ENCODE measurements at regions not wholly inside any gene's neighbourhood (a gene's known extent, or its start where the extent isn't known, plus 50 kb on each side); places are given as distances from the start of the nearest gene placed in this dataset.
A peak's percentile ranks its signal among the peaks of the same experiment; 100 is the strongest.
"Not testable (repeated sequence)": the region's sequence is repeated elsewhere in the genome, so short reads cannot be mapped to it uniquely, and the experiment has no call there.

GRCh38 chr1:143424491-143425032 lies 547.2 kb downstream of the FAM72C start:
- intact Hi-C loops (cut with DNase I) = not testable (repeated sequence)
- DNase-seq = peak in 4 of 10 donors; percentile 1 to 81 (median 29)

DNA sequence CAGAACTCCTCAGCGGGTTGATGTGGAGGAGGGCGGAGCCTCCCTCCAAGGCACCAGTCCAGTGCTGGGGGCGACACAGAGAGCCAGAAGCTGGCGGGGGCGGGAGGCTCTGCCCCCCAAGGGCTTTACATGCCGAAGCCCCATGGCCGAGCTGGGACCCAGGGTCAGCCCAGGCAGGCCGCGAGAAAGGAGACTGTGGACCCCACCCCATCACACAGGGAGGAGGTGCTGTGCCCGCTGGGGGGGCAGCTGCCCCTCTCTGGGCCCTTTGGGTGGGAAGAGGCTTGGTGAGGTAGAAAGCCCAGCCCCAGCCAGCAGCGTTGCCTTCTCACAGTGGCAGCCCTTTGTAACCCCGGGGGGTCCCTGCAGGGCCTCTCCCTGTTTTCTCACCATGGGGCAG lies 548.0 kb downstream of the FAM72C start:
- intact Hi-C loops (cut with DNase I); DNase-seq: not testable (repeated sequence)

- DNase-seq; intact Hi-C loops (cut with DNase I): not testable (repeated sequence)
Observed at GRCh38 chr1:143421290-143421689, 550.5 kb downstream of the FAM72C start.
